ENCODE measurements at regions not wholly inside any gene's neighbourhood (a gene's known extent, or its start where the extent isn't known, plus 50 kb on each side); places are given as distances from the start of the nearest gene placed in this dataset.

DNA sequence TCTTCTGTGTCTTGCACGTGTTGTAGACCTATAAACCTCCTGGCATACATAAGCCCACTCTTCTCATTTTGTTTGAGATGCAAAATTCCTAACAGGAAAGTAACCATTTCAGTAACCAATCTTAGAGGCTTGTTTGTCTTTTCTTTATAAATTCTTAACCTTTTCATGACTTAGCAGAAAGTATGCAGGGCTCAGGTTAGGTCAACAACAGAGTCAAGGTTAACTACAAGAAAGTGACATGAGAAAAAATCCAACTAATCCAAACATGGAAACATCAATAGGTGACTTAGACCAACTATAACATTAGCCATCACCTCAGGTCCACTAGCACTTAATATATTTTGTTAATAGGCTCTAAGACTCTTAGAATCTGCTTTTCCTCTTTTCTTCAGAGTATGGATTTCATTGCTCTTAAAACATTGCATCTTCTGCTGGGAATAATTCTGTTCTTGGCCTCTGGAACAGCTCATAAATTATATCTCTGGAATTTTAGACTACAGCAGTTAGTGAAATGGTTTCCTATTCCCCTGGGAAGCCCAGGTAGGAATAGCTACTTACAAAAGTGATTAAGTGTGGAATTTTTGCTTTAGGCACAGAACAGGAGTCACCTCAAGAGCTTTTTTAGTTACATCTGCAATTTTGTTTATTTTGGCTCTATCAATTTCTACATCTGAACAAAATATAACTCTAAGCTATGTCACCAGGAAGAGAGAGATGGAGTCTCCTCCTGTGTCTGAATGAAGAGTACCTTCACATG, 155.3 kb upstream of the ANKRD55 start:
- TF ChIP-seq CTCF (conservative IDR thresholded peaks at IDR 0.05), result no peak
- H3K27ac ChIP-seq, result no peak overlapping the region

- H3K27ac ChIP-seq, result no peak overlapping the region
- TF ChIP-seq CTCF (conservative IDR thresholded peaks at IDR 0.05), result no peak
Observed at GRCh38 chr5:56386046-56386445, 152.9 kb upstream of the ANKRD55 start.

- TF ChIP-seq CTCF (conservative IDR thresholded peaks at IDR 0.05), result no peak
Observed at GRCh38 chr5:56384186-56384585, 151.1 kb upstream of the ANKRD55 start.

DNA sequence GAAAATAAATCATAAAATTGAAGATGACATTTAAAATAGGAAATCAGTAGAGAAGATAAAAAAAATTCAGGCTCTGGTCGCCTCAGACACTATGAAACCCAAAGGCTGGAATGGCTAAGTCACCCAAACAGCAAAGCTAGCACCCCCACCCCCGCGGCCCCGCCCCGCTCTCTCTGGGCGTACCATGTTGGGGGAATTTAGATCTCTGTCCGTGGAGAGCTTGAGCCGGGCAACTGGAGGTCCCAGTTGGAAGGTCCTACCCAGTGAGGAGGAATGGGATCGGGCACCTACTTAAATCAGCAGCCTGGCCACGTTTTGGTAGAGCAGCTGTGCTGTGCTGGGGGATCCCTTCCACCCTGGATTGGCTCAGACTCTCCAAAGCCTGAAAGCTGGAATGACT, 150.6 kb upstream of the ANKRD55 start:
- H3K27ac ChIP-seq, result no peak overlapping the region
- no peak for TF ChIP-seq CTCF (conservative IDR thresholded peaks at IDR 0.05)

More at GRCh38 chr5:56384186-56384585, 151.1 kb upstream of the ANKRD55 start:
- no peak overlapping the region for H3K27ac ChIP-seq

GRCh38 chr5:56382896-56383295, 149.8 kb upstream of the ANKRD55 start:
- no peak for TF ChIP-seq CTCF (conservative IDR thresholded peaks at IDR 0.05)
- no peak overlapping the region for H3K27ac ChIP-seq

- TF ChIP-seq CTCF (conservative IDR thresholded peaks at IDR 0.05), result no peak
- no peak overlapping the region for H3K27ac ChIP-seq
Observed at GRCh38 chr5:56377573-56377972, 144.4 kb upstream of the ANKRD55 start.

GRCh38 chr5:56376128-56376527, 143.0 kb upstream of the ANKRD55 start:
- no peak for TF ChIP-seq CTCF (conservative IDR thresholded peaks at IDR 0.05)

More at GRCh38 chr5:56376128-56376527, 143.0 kb upstream of the ANKRD55 start:
- no peak overlapping the region for H3K27ac ChIP-seq
